DMS 273 (cell line): ENCODE measurements at regions not wholly inside any gene's neighbourhood (a gene's known extent, or its start where the extent isn't known, plus 50 kb on each side); places are given as distances from the start of the nearest gene placed in this dataset.

Experiments used
- DNase-seq: peaks from one replicate; lab custom pipeline; 2025; ENCODE audit not compliant: unreplicated experiment; lab: John Stamatoyannopoulos, UW

DNA sequence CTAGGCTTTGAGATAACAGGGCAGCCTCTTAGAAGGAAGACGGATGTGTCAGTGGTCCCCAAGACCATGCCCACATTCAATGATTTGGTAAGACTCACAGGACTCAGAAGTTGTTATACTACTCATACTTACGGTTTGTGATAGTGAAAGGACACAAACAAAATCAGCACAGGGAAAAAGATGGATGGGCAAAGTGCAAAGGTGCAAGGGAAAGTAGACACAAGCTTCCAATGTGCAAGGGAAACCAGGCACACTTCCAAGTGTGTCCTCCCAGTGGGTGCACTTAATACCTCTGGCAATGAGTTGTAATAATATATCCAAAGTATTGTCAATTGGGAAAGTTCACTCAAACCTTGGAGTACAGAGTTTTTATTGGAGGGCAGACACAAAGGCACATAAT is 53.8 kb upstream of the VCX start:
- no peak for DNase-seq

- DNase-seq, result no peak
Observed at GRCh38 chrX:7788334-7788733, 54.6 kb upstream of the VCX start.

DNA sequence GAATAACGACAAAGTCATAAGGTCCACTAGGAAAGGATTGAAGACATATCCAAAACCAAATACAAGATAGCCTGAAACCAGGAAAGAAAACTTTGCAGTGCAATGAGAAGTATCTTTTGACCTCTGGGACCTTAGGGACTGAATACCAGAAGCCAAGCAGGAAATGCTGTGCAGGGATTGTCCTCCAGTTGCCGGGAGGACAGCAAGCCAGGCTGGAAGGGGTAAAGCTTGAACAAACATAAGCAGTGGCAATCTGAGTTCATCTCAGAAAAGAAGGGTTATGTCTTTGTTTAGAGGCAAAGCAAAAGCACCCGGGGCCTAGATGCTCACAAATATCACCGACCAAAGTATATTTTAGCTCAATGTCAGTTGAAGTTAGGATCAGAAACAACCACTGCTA is 55.3 kb upstream of the VCX start:
- no peak for DNase-seq

DNA sequence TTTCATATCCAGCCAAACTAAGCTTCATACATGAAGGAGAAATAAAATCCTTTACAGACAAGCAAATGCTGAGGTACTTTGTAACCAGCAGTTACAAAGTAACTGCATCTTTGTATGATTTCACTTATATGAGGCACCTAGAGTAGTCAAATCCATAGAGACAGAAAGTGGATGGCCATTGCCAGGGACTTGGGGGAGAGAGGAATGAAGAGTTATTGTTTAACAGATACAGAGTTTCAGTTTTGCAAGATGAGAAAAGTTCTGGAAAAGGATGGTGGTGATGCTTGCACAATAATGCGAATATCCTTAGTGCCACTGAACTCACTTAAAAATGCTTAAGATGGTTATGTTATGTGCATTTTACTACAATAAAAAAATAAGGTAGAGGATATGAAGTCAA is 58.4 kb upstream of the VCX start:
- DNase-seq, result no peak

DNA sequence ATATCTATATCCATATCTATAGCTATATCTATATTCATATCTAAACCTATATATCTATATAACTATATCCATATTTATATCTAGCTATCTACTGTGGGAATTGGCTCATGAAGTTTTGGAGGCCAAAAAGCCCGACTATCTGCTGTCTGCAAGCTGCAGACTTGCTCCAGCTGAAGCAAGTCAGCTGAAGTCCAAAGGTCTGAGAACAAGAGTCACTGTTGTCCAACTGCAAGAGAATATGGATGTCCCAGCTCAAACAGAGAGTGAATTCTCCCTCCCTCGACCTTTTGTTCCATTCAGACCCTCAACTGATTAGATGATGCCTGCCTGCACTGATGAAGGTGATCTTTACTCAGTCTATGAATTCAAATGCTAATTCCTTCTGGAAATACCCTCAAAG is 63.3 kb upstream of the VCX start:
- no peak for DNase-seq

GRCh38 chrX:7775987-7776386 is 67.0 kb upstream of the VCX start:
- no peak for DNase-seq

DNA sequence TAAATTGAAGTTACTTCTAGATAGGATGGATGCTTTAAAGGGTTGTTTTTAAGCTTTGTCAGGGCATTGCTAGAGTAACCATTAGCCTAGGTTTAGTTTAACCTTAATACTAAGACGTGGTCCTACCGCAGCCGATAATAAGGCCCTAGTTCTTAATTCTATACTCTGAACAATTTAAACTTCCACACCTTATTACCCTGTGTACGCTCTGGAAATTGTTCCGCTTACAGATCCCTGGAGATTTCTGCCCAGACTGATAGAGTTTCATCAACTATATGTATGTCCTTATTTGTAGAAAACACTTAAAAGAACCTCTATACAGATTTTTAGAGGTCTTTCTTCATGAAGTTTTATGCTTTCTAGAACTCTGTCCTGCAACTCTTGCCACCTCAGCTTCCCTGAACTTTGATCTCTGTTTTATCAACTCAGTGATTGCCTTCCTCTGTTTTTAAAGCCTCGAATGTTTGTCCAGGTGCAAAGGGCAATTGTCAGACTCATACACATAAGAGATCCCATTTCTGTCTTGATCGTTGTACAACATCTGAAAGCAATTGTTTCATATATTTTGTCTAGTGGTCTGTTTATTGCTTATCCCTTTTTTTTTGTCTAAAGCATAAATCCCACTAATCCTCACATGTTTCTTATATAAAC is 71.1 kb upstream of the VCX start:
- DNase-seq, result no peak

GRCh38 chrX:7759830-7760229 is 83.1 kb upstream of the VCX start:
- DNase-seq, result no peak

- DNase-seq, result no peak
Observed at GRCh38 chrX:7746856-7747255, 96.1 kb upstream of the VCX start.

GRCh38 chrX:7730071-7730470 is 112.9 kb upstream of the VCX start:
- no peak for DNase-seq

GRCh38 chrX:7720519-7720918 is 122.5 kb upstream of the VCX start:
- no peak for DNase-seq

- DNase-seq, result no peak
Observed at GRCh38 chrX:7714351-7714750, 128.6 kb upstream of the VCX start.

- no peak for DNase-seq
Observed at GRCh38 chrX:7711167-7711566, 131.8 kb upstream of the VCX start.

DNA sequence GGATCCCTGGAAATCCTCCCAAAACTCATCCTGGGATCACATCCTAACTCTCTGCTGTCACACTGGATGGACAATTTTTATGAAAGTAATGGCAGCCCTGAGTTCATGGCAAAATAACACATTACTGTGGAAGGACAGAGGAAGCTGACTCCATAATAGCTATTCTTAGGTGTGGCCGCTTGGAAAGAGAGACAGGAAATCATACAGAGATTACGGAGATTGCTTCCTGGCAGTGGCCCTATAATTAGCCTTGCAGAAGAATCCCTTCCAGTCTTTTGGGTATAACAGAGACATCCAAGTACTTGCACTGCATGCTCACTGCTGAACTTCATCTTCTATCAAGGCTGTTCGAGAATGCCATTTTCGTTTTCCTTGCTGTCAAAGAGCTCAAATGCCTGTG is 133.1 kb upstream of the VCX start:
- no peak for DNase-seq

GRCh38 chrX:7706032-7706431 is 136.9 kb upstream of the VCX start:
- DNase-seq, result peak; percentile 36

- DNase-seq, result no peak
Observed at GRCh38 chrX:7704205-7704604, 138.8 kb upstream of the VCX start.

DNA sequence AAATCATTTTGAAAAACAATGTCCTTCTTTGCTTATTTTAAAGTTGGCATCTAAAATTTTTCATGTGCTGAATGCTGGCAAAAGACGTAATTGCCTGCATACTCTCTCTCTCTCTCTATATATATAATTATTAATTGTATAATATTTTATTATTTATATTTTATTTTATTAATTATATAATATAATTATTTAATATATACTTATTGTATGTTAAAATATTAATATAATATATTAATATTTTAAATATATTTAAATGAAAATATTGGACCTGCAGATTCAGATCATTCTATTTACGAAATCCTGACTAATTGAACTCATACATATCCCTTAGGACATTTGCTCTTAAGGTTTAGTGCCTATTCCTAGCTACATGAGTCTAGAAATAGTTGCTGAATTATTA is 144.7 kb upstream of the VCX start:
- no peak for DNase-seq

- no peak for DNase-seq
Observed at GRCh38 chrX:7690842-7691241, 152.1 kb upstream of the VCX start.

GRCh38 chrX:7689791-7690412 is 153.1 kb upstream of the VCX start:
- DNase-seq, result no peak

DNA sequence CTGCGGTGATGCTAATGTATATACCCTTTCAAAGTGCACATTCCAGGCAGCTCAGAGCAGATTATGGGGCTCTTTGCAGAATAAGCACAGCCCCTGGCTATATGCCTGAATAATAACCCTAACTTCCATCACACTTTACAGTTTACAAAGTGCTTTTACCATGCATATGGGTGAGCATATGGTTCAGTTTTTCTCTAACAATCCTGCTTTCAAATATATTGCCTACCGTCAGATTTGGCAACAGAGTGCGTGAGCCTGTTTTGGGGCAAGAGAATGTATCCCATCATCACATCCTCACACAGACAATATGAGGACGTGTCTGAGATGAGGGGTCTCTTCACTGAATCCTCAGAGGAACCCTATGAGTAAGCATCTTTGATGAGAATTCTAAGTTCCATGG is 162.8 kb upstream of the VCX start:
- no peak for DNase-seq

DNA sequence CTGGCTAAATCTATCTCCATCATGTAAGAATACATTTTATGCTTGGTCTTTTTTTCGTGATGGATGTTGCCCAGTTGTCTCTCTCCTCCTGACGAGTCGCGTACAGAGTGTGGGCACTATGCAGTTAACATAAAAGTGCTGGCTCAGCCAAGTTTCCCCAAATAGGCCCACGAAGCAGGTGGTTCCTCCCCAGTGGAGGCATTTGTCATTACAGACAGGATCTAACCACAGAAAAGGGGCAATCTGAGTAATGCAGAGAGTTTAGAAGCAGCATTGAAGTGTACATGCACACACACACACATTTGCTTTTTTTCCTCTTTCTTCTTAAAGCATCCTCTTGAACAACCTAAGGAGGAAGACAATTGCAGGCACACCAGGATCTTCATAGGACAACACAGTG is 188.7 kb upstream of the VCX start:
- no peak for DNase-seq

- no peak for DNase-seq
Observed at GRCh38 chrX:7647831-7648230, 195.1 kb upstream of the VCX start.

- DNase-seq, result peak; percentile 4
Observed at GRCh38 chrX:7641141-7641540, 201.8 kb upstream of the VCX start.
